ENCODE measurements at regions not wholly inside any gene's neighbourhood (a gene's known extent, or its start where the extent isn't known, plus 50 kb on each side); places are given as distances from the start of the nearest gene placed in this dataset.

GRCh38 chr15:35170207-35170606, 85.1 kb upstream of the NANOGP8 start:
- no peak for DNase-seq (ENCODE audit: low spot score)
- no peaks in the 10 kb centered on the region for H3K36me3 Mint-ChIP-seq (ENCODE audit: low read depth)
- no peak for TF ChIP-seq CTCF (IDR thresholded peaks at IDR 0.05)
- H3K9me3 Mint-ChIP-seq (ENCODE audit: low read depth), result no peaks in the 10 kb centered on the region
- H3K27ac Mint-ChIP-seq (ENCODE audit: unreplicated experiment), result no peak overlapping the region
- H3K27me3 Mint-ChIP-seq (ENCODE audit: low read depth), result no peaks in the 10 kb centered on the region
- H3K4me3 Mint-ChIP-seq (ENCODE audit: unreplicated experiment), result no peak overlapping the region
- peaks cover 21% of the 10 kb centered on the region for H3K4me1 Mint-ChIP-seq (ENCODE audit: low read depth)

GRCh38 chr15:35168464-35168863, 83.4 kb upstream of the NANOGP8 start:
- DNase-seq (ENCODE audit: low spot score), result no peak
- Mint-ChIP-seq H3K36me3 (ENCODE audit: low read depth) (no peaks in the 10 kb centered on the region), H3K9me3 (ENCODE audit: low read depth) (no peaks in the 10 kb centered on the region), H3K27ac (ENCODE audit: unreplicated experiment) (no peak overlapping the region), H3K27me3 (ENCODE audit: low read depth) (no peaks in the 10 kb centered on the region), H3K4me1 (ENCODE audit: low read depth) (peaks cover 12% of the 10 kb centered on the region), H3K4me3 (ENCODE audit: unreplicated experiment) (no peak overlapping the region)
- TF ChIP-seq CTCF (IDR thresholded peaks at IDR 0.05), result no peak

GRCh38 chr15:35167675-35168074, 82.6 kb upstream of the NANOGP8 start:
- no peak overlapping the region for H3K27ac Mint-ChIP-seq (ENCODE audit: unreplicated experiment)
- no peaks in the 10 kb centered on the region for H3K36me3 Mint-ChIP-seq (ENCODE audit: low read depth)
- peaks cover 7% of the 10 kb centered on the region for H3K4me1 Mint-ChIP-seq (ENCODE audit: low read depth)
- no peaks in the 10 kb centered on the region for H3K27me3 Mint-ChIP-seq (ENCODE audit: low read depth)
- no peak for DNase-seq (ENCODE audit: low spot score)
- no peaks in the 10 kb centered on the region for H3K9me3 Mint-ChIP-seq (ENCODE audit: low read depth)
- H3K4me3 Mint-ChIP-seq (ENCODE audit: unreplicated experiment), result no peak overlapping the region
- no peak for TF ChIP-seq CTCF (IDR thresholded peaks at IDR 0.05)

- no peak for DNase-seq (ENCODE audit: low spot score)
- Mint-ChIP-seq H3K27ac (ENCODE audit: unreplicated experiment) (no peak overlapping the region), H3K4me3 (ENCODE audit: unreplicated experiment) (no peak overlapping the region), H3K27me3 (ENCODE audit: low read depth) (no peaks in the 10 kb centered on the region), H3K4me1 (ENCODE audit: low read depth) (peaks cover 7% of the 10 kb centered on the region), H3K36me3 (ENCODE audit: low read depth) (no peaks in the 10 kb centered on the region), H3K9me3 (ENCODE audit: low read depth) (no peaks in the 10 kb centered on the region)
- TF ChIP-seq CTCF (IDR thresholded peaks at IDR 0.05), result no peak
Observed at GRCh38 chr15:35166730-35167359, 81.8 kb upstream of the NANOGP8 start.

GRCh38 chr15:35161694-35162093, 76.6 kb upstream of the NANOGP8 start:
- H3K4me3 Mint-ChIP-seq (ENCODE audit: unreplicated experiment), result no peak overlapping the region
- no peak for DNase-seq (ENCODE audit: low spot score)
- no peaks in the 10 kb centered on the region for H3K4me1 Mint-ChIP-seq (ENCODE audit: low read depth)
- H3K27ac Mint-ChIP-seq (ENCODE audit: unreplicated experiment), result no peak overlapping the region
- no peak for TF ChIP-seq CTCF (IDR thresholded peaks at IDR 0.05)
- no peaks in the 10 kb centered on the region for H3K9me3 Mint-ChIP-seq (ENCODE audit: low read depth)
- no peaks in the 10 kb centered on the region for H3K27me3 Mint-ChIP-seq (ENCODE audit: low read depth)
- no peaks in the 10 kb centered on the region for H3K36me3 Mint-ChIP-seq (ENCODE audit: low read depth)
